ENCODE measurements at regions not wholly inside any gene's neighbourhood (a gene's known extent, or its start where the extent isn't known, plus 50 kb on each side); places are given as distances from the start of the nearest gene placed in this dataset.
"Not testable (repeated sequence)": the region's sequence is repeated elsewhere in the genome, so short reads cannot be mapped to it uniquely, and the experiment has no call there.

- 67 to 75% methylated on average over 1 of the region's 1 CpG for WGBS, 2 donors
- no peak for TF ChIP-seq POLR2A (IDR thresholded peaks at IDR 0.05)
These were observed 237.6 kb downstream of the MMUT start for GRCh38 chr6:49225471-49225870.

GRCh38 chr6:49220293-49220692 lies 242.8 kb downstream of the MMUT start:
- no peak for DNase-seq
- Histone ChIP-seq H3K9me3 (no peaks in the 10 kb centered on the region), H3K4me3 (no peak overlapping the region), H3K36me3 (no peaks in the 10 kb centered on the region), H3K27me3 (no peaks in the 10 kb centered on the region), H3K27ac (no peak overlapping the region), H3K4me1 (no peaks in the 10 kb centered on the region)
- WGBS, 2 donors, result 69 to 83% methylated on average over 1 of the region's 1 CpG
- TF ChIP-seq POLR2A (IDR thresholded peaks at IDR 0.05), result no peak
- no peak for TF ChIP-seq CTCF (IDR thresholded peaks at IDR 0.05)
- intact Hi-C loops (cut with DNase I), result no loop called here

More at GRCh38 chr6:49225471-49225870, 237.6 kb downstream of the MMUT start:
- Histone ChIP-seq H3K9me3 (no peaks in the 10 kb centered on the region), H3K36me3 (no peaks in the 10 kb centered on the region), H3K27ac (no peak overlapping the region), H3K4me3 (no peak overlapping the region), H3K27me3 (no peaks in the 10 kb centered on the region), H3K4me1 (no peaks in the 10 kb centered on the region)
- no peak for DNase-seq
- intact Hi-C loops (cut with DNase I), result no loop called here

- Histone ChIP-seq H3K4me1 (no peaks in the 10 kb centered on the region), H3K4me3 (no peak overlapping the region), H3K27ac (no peak overlapping the region), H3K9me3 (no peaks in the 10 kb centered on the region), H3K27me3 (no peaks in the 10 kb centered on the region), H3K36me3 (no peaks in the 10 kb centered on the region)
- DNase-seq, result no peak
- intact Hi-C loops (cut with DNase I), result no loop called here
- 73 to 92% methylated on average over 2 of the region's 2 CpGs for WGBS, 2 donors
- no peak for TF ChIP-seq POLR2A (IDR thresholded peaks at IDR 0.05)
- TF ChIP-seq CTCF (IDR thresholded peaks at IDR 0.05), result no peak
These were observed 257.5 kb downstream of the MMUT start for GRCh38 chr6:49205526-49205925.

- WGBS, 2 donors, result 44 to 47% methylated on average over 3 of the region's 3 CpGs
- Histone ChIP-seq H3K9me3 (no peaks in the 10 kb centered on the region), H3K27me3 (no peaks in the 10 kb centered on the region), H3K27ac (no peak overlapping the region), H3K4me3 (no peak overlapping the region), H3K4me1 (no peaks in the 10 kb centered on the region), H3K36me3 (no peaks in the 10 kb centered on the region)
- TF ChIP-seq POLR2A (IDR thresholded peaks at IDR 0.05) (no peak), CTCF (IDR thresholded peaks at IDR 0.05) (no peak)
- intact Hi-C loops (cut with DNase I), result no loop called here
- no peak for DNase-seq
These were observed 260.0 kb downstream of the MMUT start for GRCh38 chr6:49202924-49203536.

DNA sequence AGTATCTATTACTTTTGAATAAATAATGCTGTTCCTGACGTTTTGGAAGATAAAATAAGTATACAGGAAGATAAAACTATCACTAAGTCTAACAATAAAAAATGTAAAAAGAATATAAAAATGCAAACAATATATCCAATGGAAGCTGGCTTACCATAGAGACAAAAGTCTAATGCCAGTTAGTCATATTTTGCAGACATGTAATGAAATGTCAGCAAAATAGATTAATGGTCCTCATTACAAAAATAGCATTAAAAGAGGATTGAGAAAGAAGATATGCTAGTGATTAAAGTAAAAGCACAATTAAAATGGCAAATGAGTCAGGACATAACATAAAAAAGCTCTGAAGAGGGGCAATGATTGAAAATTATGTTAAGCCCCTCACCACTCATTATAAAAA lies 265.0 kb downstream of the MMUT start:
- H3K4me3 ChIP-seq, result no peak overlapping the region
- H3K4me1 ChIP-seq, result no peaks in the 10 kb centered on the region
- H3K27me3 ChIP-seq, result no peaks in the 10 kb centered on the region
- intact Hi-C loops (cut with DNase I), result no loop called here
- no peak overlapping the region for H3K27ac ChIP-seq
- H3K36me3 ChIP-seq, result no peaks in the 10 kb centered on the region
- WGBS, 2 donors, result 9 to 21% methylated on average over 1 of the region's 1 CpG
- no peaks in the 10 kb centered on the region for H3K9me3 ChIP-seq
- TF ChIP-seq POLR2A (IDR thresholded peaks at IDR 0.05) (no peak), CTCF (IDR thresholded peaks at IDR 0.05) (no peak)
- DNase-seq, result no peak

DNA sequence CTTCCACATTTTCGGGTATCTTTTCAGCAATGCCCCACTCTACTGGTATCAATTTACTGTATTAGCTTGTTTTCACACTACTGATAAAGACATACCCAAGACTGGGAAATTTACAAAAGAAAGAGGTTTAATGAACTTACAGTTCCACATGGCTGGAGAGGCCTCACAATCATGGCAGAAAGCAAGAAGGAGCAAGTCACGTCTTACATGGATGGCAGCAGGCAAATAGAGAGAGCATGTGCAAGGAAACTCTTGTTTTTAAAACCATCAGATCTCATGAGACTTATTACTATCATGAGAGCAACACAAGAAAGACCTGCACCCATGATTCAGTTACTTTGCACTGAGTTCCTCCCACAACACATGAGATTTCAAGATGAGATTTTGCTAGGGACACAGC lies 300.7 kb downstream of the MMUT start:
- H3K4me1 ChIP-seq; H3K4me3 ChIP-seq; H3K9me3 ChIP-seq; intact Hi-C loops (cut with DNase I); H3K36me3 ChIP-seq; H3K27me3 ChIP-seq; DNase-seq; H3K27ac ChIP-seq: not testable (repeated sequence)
- 68 to 71% methylated on average over 1 to 2 of the region's 2 CpGs for WGBS, 2 donors
